Neural progenitor cell (in vitro differentiated cells): ENCODE measurements at regions not wholly inside any gene's neighbourhood (a gene's known extent, or its start where the extent isn't known, plus 50 kb on each side); places are given as distances from the start of the nearest gene placed in this dataset.

Experiments used
- CTCF ChIP-seq: fragments of 200-600 bp; sonication (generic); IDR thresholded peaks from 2 replicates; pipeline ENCODE4 v1.5.1; 2017; ENCODE audit warnings: antibody characterized with exemption, mild to moderate bottlenecking
- EZH2 ChIP-seq: fragments of 200-600 bp; sonication (generic); IDR thresholded peaks from 2 replicates; pipeline ENCODE4 v1.6.1; 2017; ENCODE audit warnings: antibody characterized with exemption, mild to moderate bottlenecking, moderate library complexity
- EZH2phosphoT487 ChIP-seq: fragments of 200-600 bp; sonication (generic); IDR thresholded peaks from 2 replicates; pipeline ENCODE4 v1.6.1; 2017; ENCODE audit warnings: antibody characterized with exemption

GRCh38 chr14:98931911-98932310 is 340.1 kb downstream of the BCL11B start:
- TF ChIP-seq CTCF = no peak
- TF ChIP-seq EZH2 = no peak
- TF ChIP-seq EZH2phosphoT487 = no peak
